ENCODE measurements at regions not wholly inside any gene's neighbourhood (a gene's known extent, or its start where the extent isn't known, plus 50 kb on each side); places are given as distances from the start of the nearest gene placed in this dataset.

DNA sequence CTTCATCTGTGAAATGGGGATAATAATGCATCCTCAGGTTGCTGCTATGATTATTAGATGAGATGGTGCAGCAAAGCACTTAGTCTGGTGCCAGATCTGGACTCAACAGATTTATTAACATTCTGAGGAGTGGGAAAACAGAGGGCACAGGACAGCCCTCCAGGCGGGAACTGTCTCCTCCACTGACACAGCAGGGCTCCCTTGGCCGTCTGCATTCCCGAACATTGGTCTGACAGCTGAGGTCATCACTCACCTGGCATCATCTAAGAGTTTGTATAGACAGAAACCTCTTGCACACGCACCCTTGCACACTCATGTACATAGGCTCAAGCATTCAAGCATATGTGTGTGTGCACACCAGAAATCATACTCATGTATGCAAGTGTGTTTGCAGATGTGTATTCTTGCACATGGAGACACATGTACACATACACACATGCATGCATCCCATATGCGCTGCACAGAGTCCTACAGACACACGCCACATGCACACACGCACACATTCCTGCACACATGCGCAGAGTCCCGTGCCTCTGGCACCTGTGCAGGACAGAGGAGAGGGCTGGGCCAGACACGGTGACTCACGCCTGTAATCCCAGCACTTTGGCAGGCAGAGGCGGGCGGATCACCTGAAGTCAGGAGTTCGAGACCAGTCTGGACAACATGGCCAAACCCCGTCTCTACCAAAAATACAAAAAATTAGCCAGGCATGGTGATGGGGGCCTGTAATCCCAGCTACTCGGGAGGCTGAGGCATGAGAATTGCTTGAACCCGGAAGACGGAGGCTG, 173.3 kb upstream of the GLI2 start:
- TF ChIP-seq, protein P1, sequence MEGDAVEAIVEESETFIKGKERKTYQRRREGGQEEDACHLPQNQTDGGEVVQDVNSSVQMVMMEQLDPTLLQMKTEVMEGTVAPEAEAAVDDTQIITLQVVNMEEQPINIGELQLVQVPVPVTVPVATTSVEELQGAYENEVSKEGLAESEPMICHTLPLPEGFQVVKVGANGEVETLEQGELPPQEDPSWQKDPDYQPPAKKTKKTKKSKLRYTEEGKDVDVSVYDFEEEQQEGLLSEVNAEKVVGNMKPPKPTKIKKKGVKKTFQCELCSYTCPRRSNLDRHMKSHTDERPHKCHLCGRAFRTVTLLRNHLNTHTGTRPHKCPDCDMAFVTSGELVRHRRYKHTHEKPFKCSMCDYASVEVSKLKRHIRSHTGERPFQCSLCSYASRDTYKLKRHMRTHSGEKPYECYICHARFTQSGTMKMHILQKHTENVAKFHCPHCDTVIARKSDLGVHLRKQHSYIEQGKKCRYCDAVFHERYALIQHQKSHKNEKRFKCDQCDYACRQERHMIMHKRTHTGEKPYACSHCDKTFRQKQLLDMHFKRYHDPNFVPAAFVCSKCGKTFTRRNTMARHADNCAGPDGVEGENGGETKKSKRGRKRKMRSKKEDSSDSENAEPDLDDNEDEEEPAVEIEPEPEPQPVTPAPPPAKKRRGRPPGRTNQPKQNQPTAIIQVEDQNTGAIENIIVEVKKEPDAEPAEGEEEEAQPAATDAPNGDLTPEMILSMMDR (IDR thresholded peaks at IDR 0.05; ENCODE audit: low read length) = no peak
- no peak for TF ChIP-seq EZH2 (IDR thresholded peaks at IDR 0.05; ENCODE audit: borderline replicate concordance, low read length)

Measured in OCI-LY1 (cell line).